ENCODE measurements at regions not wholly inside any gene's neighbourhood (a gene's known extent, or its start where the extent isn't known, plus 50 kb on each side); places are given as distances from the start of the nearest gene placed in this dataset.

DNA sequence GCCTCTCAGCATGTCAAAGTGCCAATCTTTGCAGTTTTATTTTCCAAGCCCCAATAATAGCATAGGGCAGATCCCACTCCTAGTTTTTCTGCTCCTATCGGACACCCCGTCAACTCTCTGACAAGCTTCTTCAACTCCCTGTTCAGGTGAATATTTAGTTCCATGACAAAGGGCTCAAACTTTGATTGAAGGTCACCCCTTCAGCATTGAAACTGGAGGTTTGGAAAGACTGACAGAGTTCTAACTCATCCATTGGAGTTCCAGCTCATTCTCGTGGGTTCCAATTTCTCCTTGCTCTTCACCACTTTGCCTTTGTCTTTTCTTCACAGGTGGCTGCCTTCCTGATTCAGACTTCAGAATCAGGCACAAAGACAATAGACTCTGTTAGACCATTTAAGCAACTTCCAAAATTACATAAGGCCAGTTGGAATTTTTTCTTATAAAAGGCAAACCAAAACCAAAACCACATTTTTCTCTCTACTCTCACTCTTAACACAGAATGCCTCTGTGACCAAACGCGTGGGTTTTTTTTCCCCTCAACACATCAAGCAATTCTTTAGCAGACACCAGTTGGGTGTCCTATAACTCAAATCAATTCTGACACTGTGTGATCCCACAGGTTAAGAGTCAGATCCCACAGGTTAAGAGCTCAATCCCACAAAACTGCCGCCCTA is 169.3 kb upstream of the USP25 start:
- FAIRE-seq: no peak
- no peak for DNase-seq (ENCODE audit: low spot score in 2 of 2)

- DNase-seq (ENCODE audit: low spot score in 2 of 2) (no peak), FAIRE-seq (no peak)
These were observed 167.0 kb upstream of the USP25 start for GRCh38 chr21:15562748-15563147.

DNA sequence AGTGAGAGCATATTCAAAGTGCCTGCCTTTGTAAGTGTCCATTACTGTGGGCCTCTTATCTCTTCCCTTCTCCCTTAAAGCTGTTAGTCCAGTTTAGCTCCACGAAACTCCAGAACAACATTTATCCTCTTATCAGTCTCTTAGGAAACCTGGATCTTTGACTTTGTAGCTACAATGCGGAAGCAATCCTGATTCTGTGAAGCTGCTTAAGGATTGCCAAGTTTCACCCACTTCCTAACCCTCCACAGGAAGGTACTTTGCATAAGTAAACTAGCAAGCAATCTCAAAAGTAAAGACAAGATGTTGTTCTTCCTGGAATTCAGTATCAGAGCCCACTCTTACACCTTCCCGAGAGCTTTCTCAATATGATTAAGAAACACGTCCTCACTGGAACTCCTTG is 164.9 kb upstream of the USP25 start:
- DNase-seq (ENCODE audit: low spot score in 2 of 2): no peak
- no peak for FAIRE-seq

DNA sequence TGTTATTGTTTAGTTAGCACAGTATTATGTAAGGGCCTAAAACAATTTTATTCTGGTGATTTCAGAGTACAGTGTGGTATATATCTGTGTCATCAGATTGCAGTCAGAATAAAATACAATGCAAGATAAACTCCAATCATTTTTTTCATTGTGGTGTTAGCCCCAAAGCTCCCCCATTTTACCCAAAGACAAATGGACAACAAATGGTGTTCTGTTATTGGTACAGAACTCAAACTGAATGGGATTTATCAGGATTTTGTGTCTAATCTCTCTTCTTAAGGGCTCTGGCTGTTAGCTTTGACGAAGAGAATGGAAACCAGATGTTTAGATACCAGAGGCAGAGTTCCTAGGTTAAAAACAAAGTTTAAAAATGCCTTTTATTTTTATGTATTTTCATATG is 163.1 kb upstream of the USP25 start:
- no peak for FAIRE-seq
- DNase-seq (ENCODE audit: low spot score in 2 of 2): no peak

- DNase-seq (ENCODE audit: low spot score in 2 of 2) (no peak), FAIRE-seq (no peak)
These were observed 162.6 kb upstream of the USP25 start for GRCh38 chr21:15567191-15567590.

DNA sequence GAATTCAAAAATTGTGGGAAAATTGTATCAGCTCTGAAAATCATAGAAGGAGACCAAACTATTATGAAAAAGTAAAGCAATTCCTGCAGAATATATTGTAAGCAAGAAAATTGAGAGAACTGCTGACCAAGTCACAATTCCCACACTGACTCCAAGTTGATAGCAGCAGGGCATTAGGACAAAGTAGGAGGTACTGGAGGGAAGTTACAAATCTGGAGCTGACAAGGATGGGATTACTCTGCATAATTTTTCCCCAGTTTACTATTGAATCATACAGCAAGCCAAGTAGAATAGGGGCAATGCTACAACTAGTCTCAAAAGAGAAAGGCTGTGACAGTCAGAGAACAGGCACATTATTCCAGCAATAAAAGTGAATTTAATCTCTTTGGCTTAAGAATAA is 161.3 kb upstream of the USP25 start:
- DNase-seq (ENCODE audit: low spot score in 2 of 2): no peak
- no peak for FAIRE-seq

DNA sequence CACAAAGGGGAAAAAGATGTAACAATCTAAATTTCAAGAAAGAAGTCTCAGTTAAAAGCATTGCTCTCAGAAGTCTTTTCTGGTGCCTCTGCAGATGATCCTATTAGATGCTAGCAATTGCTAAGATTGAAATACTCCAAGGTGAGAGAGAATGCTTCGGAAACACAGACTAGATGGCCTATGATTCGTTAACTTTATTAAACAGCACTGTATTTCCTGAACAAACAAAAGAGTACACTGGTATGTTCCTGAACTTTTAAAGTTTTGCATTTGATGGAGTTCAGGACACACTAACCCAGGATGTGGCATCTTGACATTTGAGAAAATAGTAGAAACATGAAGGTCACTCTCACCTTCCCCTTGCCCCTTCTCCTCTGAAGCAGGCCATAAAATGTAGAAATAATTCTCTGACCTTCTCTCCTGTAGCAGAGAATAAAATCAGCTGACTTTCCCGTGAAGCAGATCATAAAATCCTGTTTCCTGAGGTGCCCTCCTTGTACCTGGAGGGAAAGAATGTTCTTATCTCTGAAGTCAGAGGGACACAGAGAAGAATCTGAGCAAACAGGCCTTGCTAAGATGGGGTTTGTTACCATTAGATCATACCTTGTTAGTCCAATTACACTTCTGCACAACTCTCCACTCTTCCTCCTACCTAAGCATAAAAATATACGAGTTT is 142.9 kb upstream of the USP25 start:
- FAIRE-seq (no peak), DNase-seq (ENCODE audit: low spot score in 2 of 2) (no peak)

DNA sequence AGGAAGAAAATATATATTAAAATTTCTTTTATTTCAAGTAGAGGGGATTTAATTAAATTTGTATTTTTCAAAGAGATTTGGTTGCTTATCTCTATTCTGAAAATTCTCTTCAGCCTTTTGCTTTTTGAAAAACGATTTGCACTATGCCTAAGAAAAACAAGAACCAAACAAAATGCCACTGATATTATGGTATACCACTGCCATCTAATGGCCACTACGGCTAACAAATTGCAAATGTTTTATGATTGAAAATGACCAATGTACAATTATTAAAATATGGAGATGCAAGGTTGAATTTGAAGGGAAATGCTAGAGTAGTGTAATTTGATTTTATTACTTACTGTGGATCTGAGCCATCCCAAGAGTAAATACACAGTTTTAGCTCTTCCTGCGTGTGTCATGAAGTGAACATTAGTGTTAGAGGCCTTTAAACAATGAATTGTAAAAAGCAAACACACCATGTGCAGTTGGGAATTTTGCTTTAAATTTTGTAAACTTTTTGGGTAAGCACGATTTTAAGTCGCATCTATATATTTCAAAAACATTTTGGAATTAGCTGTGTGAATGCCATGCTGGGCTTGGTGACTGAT is 137.4 kb upstream of the USP25 start:
- DNase-seq (ENCODE audit: low spot score in 2 of 2) (peak; percentile 2 to 20), FAIRE-seq (peak; percentile 81)

DNA sequence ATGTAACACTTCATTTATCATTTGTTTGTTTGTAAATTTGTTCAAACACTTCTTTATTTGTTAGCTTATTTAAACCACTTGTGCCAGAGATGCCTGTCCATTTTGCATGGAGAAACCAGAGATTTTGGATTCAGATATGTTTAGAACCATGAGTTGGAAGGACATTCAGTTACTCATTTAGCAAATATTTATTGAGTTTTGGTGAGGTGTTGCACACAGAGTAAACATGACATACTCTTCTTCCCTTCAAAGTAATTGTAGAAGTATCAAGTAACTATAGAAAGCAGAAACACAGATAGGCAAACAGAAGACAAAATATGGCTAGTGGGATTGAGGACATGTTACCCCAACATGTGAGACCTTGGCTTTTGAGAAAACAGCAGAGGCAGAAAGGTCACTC is 136.8 kb upstream of the USP25 start:
- no peak for FAIRE-seq
- no peak for DNase-seq (ENCODE audit: low spot score in 2 of 2)

DNA sequence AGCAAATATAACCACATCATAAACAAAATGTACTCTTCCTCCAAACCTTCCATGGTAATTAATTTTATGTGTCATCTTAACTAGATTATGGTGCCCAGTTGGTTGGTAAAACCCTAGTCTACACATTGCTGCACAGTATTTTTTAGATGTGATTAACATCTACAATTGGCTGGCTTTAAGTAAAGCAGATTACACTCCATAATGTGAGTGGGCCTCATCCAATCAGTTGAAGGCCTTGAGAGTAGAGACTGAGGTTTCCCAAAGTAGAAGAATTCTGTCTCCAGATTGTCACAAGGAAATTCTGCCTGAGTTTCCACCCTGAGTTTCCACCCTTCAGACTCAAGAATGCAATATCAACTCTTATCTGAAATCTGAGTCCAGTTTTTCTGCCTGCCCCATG is 128.4 kb upstream of the USP25 start:
- DNase-seq (ENCODE audit: low spot score in 2 of 2): no peak
- FAIRE-seq: no peak

DNA sequence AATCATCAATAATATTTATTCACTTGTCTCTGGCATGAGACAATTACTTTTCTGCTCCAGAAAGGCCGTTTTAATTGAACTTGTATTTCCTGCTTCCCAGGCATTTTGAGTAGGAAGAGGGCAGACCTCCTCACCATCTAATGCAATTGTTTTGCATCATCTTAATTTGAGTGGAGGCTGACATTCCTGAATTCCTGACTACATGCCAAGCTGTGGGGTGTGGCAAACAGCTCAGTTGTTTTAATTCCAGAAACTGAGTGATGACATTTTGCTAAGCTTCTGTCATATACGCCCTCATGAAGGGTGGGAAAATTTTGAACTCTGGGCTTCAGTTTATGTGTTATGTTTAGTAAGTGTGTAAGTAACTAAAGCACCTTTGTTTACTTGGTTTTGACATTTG is 125.4 kb upstream of the USP25 start:
- no peak for DNase-seq (ENCODE audit: low spot score in 2 of 2)
- no peak for FAIRE-seq

DNA sequence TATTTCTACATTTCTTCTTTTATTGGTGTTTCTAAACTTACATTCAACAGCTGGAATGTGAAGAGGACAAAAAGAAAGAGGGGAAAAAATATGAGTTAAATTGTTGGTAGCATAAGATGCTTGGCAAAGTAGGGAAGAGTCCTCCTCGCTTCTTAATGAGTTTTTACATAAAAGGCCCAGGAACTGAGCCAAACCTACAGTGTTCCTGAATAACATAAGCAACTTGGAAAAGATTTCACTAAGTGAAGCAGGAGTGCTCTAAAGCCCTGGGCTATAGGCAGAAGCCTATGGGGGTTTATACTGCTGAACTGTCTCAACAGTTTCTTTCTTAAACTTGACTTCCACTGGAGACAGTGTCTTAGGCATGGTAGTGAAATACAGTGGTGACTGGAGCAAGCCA is 115.0 kb upstream of the USP25 start:
- no peak for DNase-seq (ENCODE audit: low spot score in 2 of 2)
- no peak for FAIRE-seq

- FAIRE-seq (no peak), DNase-seq (ENCODE audit: low spot score in 2 of 2) (no peak)
These were observed 112.8 kb upstream of the USP25 start for GRCh38 chr21:15616864-15617574.

GRCh38 chr21:15617964-15618363 is 111.8 kb upstream of the USP25 start:
- FAIRE-seq (no peak), DNase-seq (ENCODE audit: low spot score in 2 of 2) (no peak)

- no peak for DNase-seq (ENCODE audit: low spot score in 2 of 2)
- FAIRE-seq: no peak
These were observed 108.9 kb upstream of the USP25 start for GRCh38 chr21:15620892-15621291.

DNA sequence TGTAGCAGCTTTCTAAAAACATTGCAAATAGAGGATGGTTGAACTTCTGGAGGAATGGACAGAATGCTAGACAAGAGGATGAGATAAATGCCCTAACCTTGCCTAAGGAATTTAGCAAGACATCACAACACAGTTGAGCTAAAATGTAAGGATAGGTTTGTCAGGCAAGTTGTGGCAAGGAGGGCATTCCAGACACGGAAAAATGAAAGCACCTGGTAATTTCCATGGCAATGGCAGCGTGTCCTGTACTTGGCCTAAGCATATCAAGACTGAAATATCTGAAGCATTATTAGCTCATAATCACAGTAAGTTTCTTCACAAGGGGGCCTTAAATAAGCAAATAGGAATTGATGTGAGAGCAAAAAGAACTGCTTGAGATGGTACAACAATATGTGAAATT is 105.1 kb upstream of the USP25 start:
- FAIRE-seq: no peak
- no peak for DNase-seq (ENCODE audit: low spot score in 2 of 2)

DNA sequence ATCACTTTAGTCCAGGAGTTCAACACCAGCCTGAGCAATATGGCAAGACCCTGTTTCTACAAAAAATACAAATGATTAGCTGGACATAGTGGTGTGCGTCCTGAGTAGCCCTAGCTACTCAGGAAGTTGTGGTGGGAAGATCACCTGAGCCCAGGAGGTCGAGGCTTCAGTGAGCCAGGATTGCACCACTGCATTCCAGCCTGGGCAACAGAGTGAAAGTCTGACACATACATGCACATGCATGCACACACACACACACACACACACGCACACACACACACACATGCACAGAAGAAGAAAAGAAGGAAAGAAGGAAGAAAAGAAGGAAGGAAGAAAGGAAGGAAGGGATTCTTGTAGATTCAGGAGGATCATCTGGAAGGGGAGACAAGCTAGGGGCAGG is 104.4 kb upstream of the USP25 start:
- FAIRE-seq (no peak), DNase-seq (ENCODE audit: low spot score in 2 of 2) (no peak)

- FAIRE-seq: no peak
- DNase-seq (ENCODE audit: low spot score in 2 of 2): no peak
These were observed 103.8 kb upstream of the USP25 start for GRCh38 chr21:15626031-15626430.

DNA sequence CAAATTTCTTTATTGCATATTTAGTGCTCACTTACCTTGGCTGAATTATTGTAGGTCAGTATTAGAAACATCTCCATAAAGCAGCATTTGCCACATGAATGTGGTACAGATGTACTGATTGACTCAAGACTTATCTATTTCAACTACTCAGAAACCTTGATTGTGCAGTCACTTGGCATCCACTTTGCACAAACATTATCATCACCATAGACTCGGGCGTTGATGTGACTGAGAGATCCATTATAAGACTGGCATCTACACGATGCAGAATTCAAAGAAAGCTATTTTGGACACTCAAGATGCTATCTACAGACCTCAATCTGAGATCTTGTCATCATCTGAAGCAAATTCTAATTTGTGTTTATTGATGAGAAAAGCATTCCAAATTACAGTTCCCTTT is 102.8 kb upstream of the USP25 start:
- no peak for FAIRE-seq
- DNase-seq (ENCODE audit: low spot score in 2 of 2): no peak

DNA sequence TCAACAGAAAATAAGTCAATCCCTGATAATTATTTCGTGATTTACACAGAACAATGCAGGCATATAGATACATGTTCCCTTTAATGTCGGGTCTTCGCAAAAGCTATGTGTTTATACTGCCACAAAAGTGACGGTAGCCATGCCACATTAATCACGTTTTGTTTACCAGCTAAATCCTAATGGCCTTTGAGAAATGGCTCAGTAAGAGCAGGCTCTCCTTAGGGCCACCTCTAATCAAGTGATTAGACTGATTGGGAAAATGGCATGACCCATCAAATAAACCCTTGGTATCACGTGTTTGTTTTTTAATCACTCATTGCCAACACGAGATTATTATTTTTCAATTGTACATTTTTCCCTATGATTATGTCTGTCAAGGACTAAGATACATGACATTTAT is 102.0 kb upstream of the USP25 start:
- no peak for FAIRE-seq

GRCh38 chr21:15631342-15631741 is 98.4 kb upstream of the USP25 start:
- DNase-seq (ENCODE audit: low spot score in 2 of 2) (no peak), FAIRE-seq (no peak)

More for the DNA sequence above, 102.0 kb upstream of the USP25 start:
- DNase-seq (ENCODE audit: low spot score in 2 of 2): no peak

All from frontal cortex (tissue), 3 donors.